ENCODE measurements at regions not wholly inside any gene's neighbourhood (a gene's known extent, or its start where the extent isn't known, plus 50 kb on each side); places are given as distances from the start of the nearest gene placed in this dataset.

DNA sequence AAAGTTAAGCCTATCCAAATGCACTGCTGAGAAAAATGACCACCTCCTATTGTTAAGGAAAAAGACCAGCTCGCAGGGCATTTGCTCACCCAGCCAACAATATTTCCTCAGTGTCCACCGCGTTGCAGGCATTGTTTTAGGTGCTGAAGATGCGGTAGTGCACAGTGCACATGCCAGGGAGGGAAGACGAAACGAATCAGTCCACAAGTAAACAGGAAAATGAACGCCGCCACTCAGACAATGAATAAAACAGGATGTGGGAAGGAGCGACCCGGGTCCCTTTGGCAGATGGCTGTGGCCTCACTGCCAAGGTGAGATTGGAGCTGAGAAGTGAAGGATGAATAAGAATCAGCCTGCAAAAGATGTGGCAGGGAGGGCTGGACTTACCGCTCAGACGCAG lies 249.2 kb downstream of the FOXL1 start:
- Histone ChIP-seq H3K36me3 (ENCODE audit: insufficient read depth, low read length) (no peaks in the 10 kb centered on the region), H3K27ac (ENCODE audit: low read depth, low read length, poor library complexity, severe bottlenecking) (no peak overlapping the region), H3K4me2 (ENCODE audit: low read length) (no peak overlapping the region), H2AFZ (ENCODE audit: low read length) (no peak overlapping the region), H3K4me1 (ENCODE audit: insufficient read depth, low read length, poor library complexity, severe bottlenecking) (no peaks in the 10 kb centered on the region), H3K9me2 (ENCODE audit: insufficient read depth, low read length) (no peaks in the 10 kb centered on the region), H3K79me2 (ENCODE audit: insufficient read depth, low read depth, low read length) (no peaks in the 10 kb centered on the region), H3K4me3 (ENCODE audit: low read depth, low read length, poor library complexity, severe bottlenecking) (no peak overlapping the region), H4K20me1 (ENCODE audit: insufficient read depth, low read length) (no peaks in the 10 kb centered on the region), H3K9me3 (ENCODE audit: low read length) (no peaks in the 10 kb centered on the region)
- intact Hi-C loops (cut with micrococcal nuclease; ENCODE audit: unreplicated experiment) = no loop called here
- no peak for DNase-seq (ENCODE audit: low spot score)
- ChIA-PET POLR2A (no interaction called here), CTCF (ENCODE audit: unreplicated experiment) (no interaction called here)
- TF ChIP-seq EZH2phosphoT487 (IDR thresholded peaks at IDR 0.05; ENCODE audit: borderline replicate concordance, low read depth, low read length) = no peak
- TF ChIP-seq, protein P1, sequence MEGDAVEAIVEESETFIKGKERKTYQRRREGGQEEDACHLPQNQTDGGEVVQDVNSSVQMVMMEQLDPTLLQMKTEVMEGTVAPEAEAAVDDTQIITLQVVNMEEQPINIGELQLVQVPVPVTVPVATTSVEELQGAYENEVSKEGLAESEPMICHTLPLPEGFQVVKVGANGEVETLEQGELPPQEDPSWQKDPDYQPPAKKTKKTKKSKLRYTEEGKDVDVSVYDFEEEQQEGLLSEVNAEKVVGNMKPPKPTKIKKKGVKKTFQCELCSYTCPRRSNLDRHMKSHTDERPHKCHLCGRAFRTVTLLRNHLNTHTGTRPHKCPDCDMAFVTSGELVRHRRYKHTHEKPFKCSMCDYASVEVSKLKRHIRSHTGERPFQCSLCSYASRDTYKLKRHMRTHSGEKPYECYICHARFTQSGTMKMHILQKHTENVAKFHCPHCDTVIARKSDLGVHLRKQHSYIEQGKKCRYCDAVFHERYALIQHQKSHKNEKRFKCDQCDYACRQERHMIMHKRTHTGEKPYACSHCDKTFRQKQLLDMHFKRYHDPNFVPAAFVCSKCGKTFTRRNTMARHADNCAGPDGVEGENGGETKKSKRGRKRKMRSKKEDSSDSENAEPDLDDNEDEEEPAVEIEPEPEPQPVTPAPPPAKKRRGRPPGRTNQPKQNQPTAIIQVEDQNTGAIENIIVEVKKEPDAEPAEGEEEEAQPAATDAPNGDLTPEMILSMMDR (conservative IDR thresholded peaks at IDR 0.05; ENCODE audit: low read length) = no peak
- BruUV-seq (replicated peaks) = no TSS peak

DNA sequence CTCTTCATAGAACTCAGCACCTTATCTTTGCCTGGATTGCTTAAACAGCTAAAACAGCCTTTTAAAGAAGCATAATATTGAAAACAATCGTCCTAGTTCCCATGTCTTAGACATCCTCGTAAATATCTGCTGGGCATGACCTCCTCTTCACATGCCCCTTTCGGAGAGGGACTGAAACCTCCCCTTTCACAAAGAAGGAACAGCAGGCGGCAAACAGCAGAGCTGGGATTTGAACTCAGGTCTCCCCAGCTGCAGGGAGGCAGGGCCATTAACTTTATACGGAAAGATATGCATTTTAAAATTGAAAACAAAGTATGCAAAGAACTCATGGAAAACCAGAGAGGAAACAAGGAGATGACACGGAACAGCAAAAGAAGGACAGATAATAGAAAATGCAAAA lies 249.9 kb downstream of the FOXL1 start:
- POLR2A ChIA-PET = no interaction called here
- intact Hi-C loops (cut with micrococcal nuclease; ENCODE audit: unreplicated experiment) = no loop called here
- no peak for TF ChIP-seq EZH2phosphoT487 (IDR thresholded peaks at IDR 0.05; ENCODE audit: borderline replicate concordance, low read depth, low read length)
- TF ChIP-seq, protein P1 (conservative IDR thresholded peaks at IDR 0.05; ENCODE audit: low read length) = no peak
- no peak overlapping the region for H3K4me2 ChIP-seq (ENCODE audit: low read length)
- no peak overlapping the region for H3K27ac ChIP-seq (ENCODE audit: low read depth, low read length, poor library complexity, severe bottlenecking)
- CTCF ChIA-PET (ENCODE audit: unreplicated experiment) = no interaction called here
- H3K9me2 ChIP-seq (ENCODE audit: insufficient read depth, low read length) = no peaks in the 10 kb centered on the region
- H3K79me2 ChIP-seq (ENCODE audit: insufficient read depth, low read depth, low read length) = no peaks in the 10 kb centered on the region
- H4K20me1 ChIP-seq (ENCODE audit: insufficient read depth, low read length) = no peaks in the 10 kb centered on the region
- DNase-seq (ENCODE audit: low spot score) = no peak
- no peaks in the 10 kb centered on the region for H3K4me1 ChIP-seq (ENCODE audit: insufficient read depth, low read length, poor library complexity, severe bottlenecking)
- no peaks in the 10 kb centered on the region for H3K9me3 ChIP-seq (ENCODE audit: low read length)
- no peak overlapping the region for H3K4me3 ChIP-seq (ENCODE audit: low read depth, low read length, poor library complexity, severe bottlenecking)
- H2AFZ ChIP-seq (ENCODE audit: low read length) = no peak overlapping the region
- BruUV-seq (replicated peaks) = no TSS peak
- no peaks in the 10 kb centered on the region for H3K36me3 ChIP-seq (ENCODE audit: insufficient read depth, low read length)

DNA sequence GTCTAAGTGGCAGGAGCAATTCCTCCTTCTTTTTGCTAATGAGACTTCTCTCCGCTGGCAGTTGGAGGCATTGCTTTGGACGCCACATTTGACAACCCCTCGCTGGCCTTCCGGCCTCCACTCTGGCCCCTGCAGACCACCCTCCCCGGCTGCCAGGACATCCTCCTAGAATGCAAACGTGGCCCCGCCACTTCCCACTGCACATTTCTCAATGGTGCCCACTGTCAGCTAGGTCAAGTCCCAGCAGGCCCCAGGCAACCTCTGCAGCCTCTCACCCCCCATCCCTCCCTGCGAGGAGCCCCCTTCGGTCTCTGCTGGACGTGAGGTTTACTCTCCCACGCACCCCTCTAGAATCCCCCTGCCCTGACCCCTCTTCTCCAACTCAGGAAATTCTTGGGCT lies 250.3 kb downstream of the FOXL1 start:
- BruUV-seq (replicated peaks) = no TSS peak
- Histone ChIP-seq H3K27ac (ENCODE audit: low read depth, low read length, poor library complexity, severe bottlenecking) (no peak overlapping the region), H4K20me1 (ENCODE audit: insufficient read depth, low read length) (no peaks in the 10 kb centered on the region), H3K4me3 (ENCODE audit: low read depth, low read length, poor library complexity, severe bottlenecking) (no peak overlapping the region), H3K4me1 (ENCODE audit: insufficient read depth, low read length, poor library complexity, severe bottlenecking) (no peaks in the 10 kb centered on the region), H3K36me3 (ENCODE audit: insufficient read depth, low read length) (no peaks in the 10 kb centered on the region), H3K4me2 (ENCODE audit: low read length) (no peak overlapping the region), H3K9me2 (ENCODE audit: insufficient read depth, low read length) (no peaks in the 10 kb centered on the region), H3K79me2 (ENCODE audit: insufficient read depth, low read depth, low read length) (no peaks in the 10 kb centered on the region), H3K9me3 (ENCODE audit: low read length) (no peaks in the 10 kb centered on the region), H2AFZ (ENCODE audit: low read length) (no peak overlapping the region)
- TF ChIP-seq, protein P1 (conservative IDR thresholded peaks at IDR 0.05; ENCODE audit: low read length) = no peak
- no peak for TF ChIP-seq EZH2phosphoT487 (IDR thresholded peaks at IDR 0.05; ENCODE audit: borderline replicate concordance, low read depth, low read length)
- CTCF ChIA-PET (ENCODE audit: unreplicated experiment) = no interaction called here
- POLR2A ChIA-PET = no interaction called here
- intact Hi-C loops (cut with micrococcal nuclease; ENCODE audit: unreplicated experiment) = no loop called here
- no peak for DNase-seq (ENCODE audit: low spot score)

All from OCI-LY7 (cell line).